Endodermal cell (in vitro differentiated cells): ENCODE measurements at regions not wholly inside any gene's neighbourhood (a gene's known extent, or its start where the extent isn't known, plus 50 kb on each side); places are given as distances from the start of the nearest gene placed in this dataset.
A peak's percentile ranks its signal among the peaks of the same experiment; 100 is the strongest.

ENCODE experiments used
- DNase-seq: peaks from one replicate; pipeline ENCODE4 v3.0.0-alpha.2; 2017
- H3K27ac ChIP-seq: 2 replicates; pipeline ENCODE4 v1.5.1; 2013; ENCODE audit warnings: mild to moderate bottlenecking, low read depth, low read length, moderate library complexity
- H3K27me3 ChIP-seq: 2 replicates; pipeline ENCODE4 v1.6.1; 2013; ENCODE audit warnings: mild to moderate bottlenecking, low read length, moderate library complexity; ENCODE audit not compliant: insufficient read depth, control insufficient read depth, poor library complexity, severe bottlenecking
- H3K36me3 ChIP-seq: 2 replicates; pipeline ENCODE4 v1.7.0; 2013; ENCODE audit warnings: mild to moderate bottlenecking, low read length, moderate library complexity; ENCODE audit not compliant: control insufficient read depth, insufficient read depth
- H3K4me1 ChIP-seq: one replicate; pipeline ENCODE4 v1.7.0; 2013; ENCODE audit warnings: low read length; ENCODE audit not compliant: control insufficient read depth, insufficient read depth
- H3K4me3 ChIP-seq: 2 replicates; pipeline ENCODE4 v1.5.1; 2013; ENCODE audit warnings: mild to moderate bottlenecking, low read length, moderate library complexity
- H3K9ac ChIP-seq: 2 replicates; pipeline ENCODE4 v1.6.1; 2013; ENCODE audit warnings: mild to moderate bottlenecking, low read length, moderate library complexity; ENCODE audit not compliant: poor library complexity, severe bottlenecking; ENCODE audit errors: extremely low read depth
- H3K9me3 ChIP-seq: 2 replicates; pipeline ENCODE4 v1.6.1; 2013; ENCODE audit warnings: mild to moderate bottlenecking, low read length, moderate library complexity; ENCODE audit not compliant: control insufficient read depth
- H3K27ac Mint-ChIP-seq: 2 replicates; pipeline ENCODE4 v1.8.0; 2020; ENCODE audit warnings: mixed read lengths
- H3K27me3 Mint-ChIP-seq: 2 replicates; pipeline ENCODE4 v1.8.0; 2021; ENCODE audit warnings: mild to moderate bottlenecking, mixed read lengths; ENCODE audit not compliant: insufficient read depth
- H3K36me3 Mint-ChIP-seq: 2 replicates; pipeline ENCODE4 v1.8.0; 2020; ENCODE audit warnings: low read depth, mixed read lengths
- H3K4me1 Mint-ChIP-seq: 2 replicates; pipeline ENCODE4 v1.8.0; 2020; ENCODE audit warnings: mixed read lengths
- H3K4me3 Mint-ChIP-seq: 2 replicates; pipeline ENCODE4 v1.8.0; 2020; ENCODE audit warnings: mild to moderate bottlenecking, moderate library complexity, mixed read lengths
- H3K9me3 Mint-ChIP-seq: 2 replicates; pipeline ENCODE4 v1.8.0; 2020; ENCODE audit warnings: mild to moderate bottlenecking, mixed read lengths
- WGBS, 2 experiments: methylation state at CpG; one replicate each; pipeline versions ENCODE4 v1.1.5 to v1.1.7; 2013; ENCODE audit warnings: missing lambda C conversion rate in 2 of 2, mixed read lengths in 1 of 2; ENCODE audit not compliant: insufficient coverage in 1 of 2, insufficient read length in 1 of 2; 5-methylcytosine and 5-hydroxymethylcytosine counted together
- TF ChIP-seq, protein P1 (sequence below): fragments of 200-600 bp; sonication (generic); conservative IDR thresholded peaks from 2 replicates; pipeline ENCODE4 v1.5.0; 2021; ENCODE audit warnings: antibody characterized with exemption, mild to moderate bottlenecking

DNA sequence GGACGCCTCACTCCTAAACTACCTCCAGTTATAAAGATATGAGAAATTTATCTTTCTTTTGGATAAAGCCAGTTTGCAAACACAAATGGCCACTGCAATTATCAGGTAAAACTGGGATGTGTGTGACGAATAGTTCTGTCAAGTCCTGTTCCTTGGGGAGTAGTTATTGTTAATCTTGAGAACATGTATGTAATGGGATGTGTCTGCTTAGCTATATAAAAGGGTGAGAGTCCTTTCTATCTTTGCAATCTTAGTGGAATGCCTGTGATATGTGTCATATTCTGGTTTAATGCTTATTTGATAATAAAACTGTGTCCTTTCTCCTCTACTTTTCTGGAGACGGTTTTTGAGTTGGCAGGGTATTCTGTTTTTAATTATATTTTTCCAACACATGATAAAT, 56.1 kb upstream of the PKP2 start:
- H3K27me3 Mint-ChIP-seq: no peaks in the 10 kb centered on the region
- DNase-seq: no peak
- H3K27ac Mint-ChIP-seq: no peak overlapping the region
- Histone ChIP-seq H3K4me3 (no peak overlapping the region), H3K27ac (no peak overlapping the region), H3K9me3 (peaks cover 23% of the 10 kb centered on the region), H3K27me3 (no peaks in the 10 kb centered on the region), H3K4me1 (no peaks in the 10 kb centered on the region), H3K9ac (no peak overlapping the region), H3K36me3 (no peaks in the 10 kb centered on the region)
- peaks cover 10% of the 10 kb centered on the region for H3K4me1 Mint-ChIP-seq
- 91 to 98% methylated on average over 1 of the region's 3 CpGs for WGBS, 2 experiments
- peaks cover 6% of the 10 kb centered on the region for H3K36me3 Mint-ChIP-seq
- TF ChIP-seq, protein P1, sequence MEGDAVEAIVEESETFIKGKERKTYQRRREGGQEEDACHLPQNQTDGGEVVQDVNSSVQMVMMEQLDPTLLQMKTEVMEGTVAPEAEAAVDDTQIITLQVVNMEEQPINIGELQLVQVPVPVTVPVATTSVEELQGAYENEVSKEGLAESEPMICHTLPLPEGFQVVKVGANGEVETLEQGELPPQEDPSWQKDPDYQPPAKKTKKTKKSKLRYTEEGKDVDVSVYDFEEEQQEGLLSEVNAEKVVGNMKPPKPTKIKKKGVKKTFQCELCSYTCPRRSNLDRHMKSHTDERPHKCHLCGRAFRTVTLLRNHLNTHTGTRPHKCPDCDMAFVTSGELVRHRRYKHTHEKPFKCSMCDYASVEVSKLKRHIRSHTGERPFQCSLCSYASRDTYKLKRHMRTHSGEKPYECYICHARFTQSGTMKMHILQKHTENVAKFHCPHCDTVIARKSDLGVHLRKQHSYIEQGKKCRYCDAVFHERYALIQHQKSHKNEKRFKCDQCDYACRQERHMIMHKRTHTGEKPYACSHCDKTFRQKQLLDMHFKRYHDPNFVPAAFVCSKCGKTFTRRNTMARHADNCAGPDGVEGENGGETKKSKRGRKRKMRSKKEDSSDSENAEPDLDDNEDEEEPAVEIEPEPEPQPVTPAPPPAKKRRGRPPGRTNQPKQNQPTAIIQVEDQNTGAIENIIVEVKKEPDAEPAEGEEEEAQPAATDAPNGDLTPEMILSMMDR: no peak
- no peak overlapping the region for H3K4me3 Mint-ChIP-seq
- peaks cover 38% of the 10 kb centered on the region for H3K9me3 Mint-ChIP-seq

DNA sequence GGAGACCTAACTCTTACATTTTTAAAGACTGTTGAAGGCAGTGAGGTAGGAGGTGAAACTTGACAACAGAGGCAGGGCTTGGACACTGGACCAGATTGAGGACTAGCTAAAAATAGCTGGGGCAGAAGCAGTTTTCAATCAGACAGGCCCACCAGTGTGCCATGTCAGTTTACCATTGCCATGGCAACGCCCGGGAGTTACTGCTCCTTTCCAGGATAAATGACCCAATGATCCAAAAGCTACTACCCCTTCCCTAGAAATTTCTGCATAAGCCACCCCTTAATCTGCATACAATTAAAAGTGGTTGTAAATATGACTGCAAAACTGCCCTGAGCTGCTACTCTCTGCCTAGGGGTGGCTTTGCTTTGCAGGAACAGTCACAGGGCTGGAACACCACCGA, 53.2 kb upstream of the PKP2 start:
- no peak overlapping the region for H3K4me3 Mint-ChIP-seq
- H3K36me3 Mint-ChIP-seq: no peaks in the 10 kb centered on the region
- peaks cover 20% of the 10 kb centered on the region for H3K4me1 Mint-ChIP-seq
- TF ChIP-seq, protein P1: no peak
- no peaks in the 10 kb centered on the region for H3K27me3 Mint-ChIP-seq
- no peak overlapping the region for H3K9ac ChIP-seq
- H3K9me3 Mint-ChIP-seq: peaks cover 11% of the 10 kb centered on the region
- H3K4me3 ChIP-seq: no peak overlapping the region
- no peak overlapping the region for H3K27ac ChIP-seq
- H3K27ac Mint-ChIP-seq: peak overlapping the region; percentile 16
- peaks cover 2% of the 10 kb centered on the region for H3K4me1 ChIP-seq
- no peaks in the 10 kb centered on the region for H3K27me3 ChIP-seq
- H3K9me3 ChIP-seq: peaks cover 5% of the 10 kb centered on the region
- DNase-seq: peak; percentile 56
- H3K36me3 ChIP-seq: no peaks in the 10 kb centered on the region
- 94 to 100% methylated on average over 1 to 3 of the region's 3 CpGs for WGBS, 2 experiments

DNA sequence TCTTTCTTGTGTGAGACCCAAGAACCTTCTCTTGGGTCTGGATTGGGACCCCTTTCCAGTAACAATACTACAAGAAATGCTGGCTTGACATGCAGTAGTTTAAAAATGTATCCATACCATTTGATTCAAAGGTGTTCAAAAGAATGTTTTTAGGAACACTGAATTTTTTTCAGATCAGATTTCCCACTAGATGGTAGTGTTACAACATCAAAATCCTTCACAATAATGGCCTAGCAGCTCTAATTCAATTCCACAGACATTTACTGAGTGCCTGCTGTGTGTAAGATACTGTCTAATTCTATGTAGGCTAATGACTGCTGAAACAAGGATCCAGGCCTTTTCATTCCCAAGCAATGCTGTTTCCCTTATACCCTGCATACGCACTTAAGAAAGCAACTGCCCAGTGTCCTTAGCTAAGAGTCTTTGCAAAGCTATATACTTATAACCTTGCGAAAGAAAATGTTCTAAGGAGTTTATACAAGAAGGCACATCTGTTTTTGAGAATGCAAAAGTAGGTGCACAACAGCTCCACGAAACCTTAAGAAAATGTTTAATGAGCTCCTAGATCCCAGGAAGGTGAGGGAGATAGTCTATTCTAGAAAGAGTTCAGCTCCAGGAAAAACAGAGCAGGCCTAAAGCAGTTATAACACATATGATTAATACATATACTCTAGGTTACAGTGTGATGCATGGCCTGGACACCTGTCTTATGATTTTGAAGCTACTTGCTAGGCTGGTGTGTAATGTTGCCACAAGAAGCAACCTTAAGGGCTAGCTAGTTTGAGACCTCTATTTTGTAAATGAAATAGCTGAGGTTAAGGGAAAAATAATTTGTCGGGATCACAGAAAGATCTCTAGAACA, 50.9 kb upstream of the PKP2 start:
- WGBS, 2 experiments: 90 to 91% methylated on average over 4 of the region's 4 CpGs

More for the DNA sequence above, 50.9 kb upstream of the PKP2 start:
- Mint-ChIP-seq H3K27me3 (no peaks in the 10 kb centered on the region), H3K36me3 (no peaks in the 10 kb centered on the region), H3K9me3 (no peaks in the 10 kb centered on the region), H3K4me1 (peaks cover 20% of the 10 kb centered on the region), H3K27ac (no peak overlapping the region), H3K4me3 (no peak overlapping the region)
- H3K9ac ChIP-seq: no peak overlapping the region
- H3K4me1 ChIP-seq: peaks cover 2% of the 10 kb centered on the region
- no peak for DNase-seq
- no peak overlapping the region for H3K4me3 ChIP-seq
- no peaks in the 10 kb centered on the region for H3K27me3 ChIP-seq
- no peaks in the 10 kb centered on the region for H3K36me3 ChIP-seq
- TF ChIP-seq, protein P1: peak; percentile 83
- no peak overlapping the region for H3K27ac ChIP-seq
- H3K9me3 ChIP-seq: no peaks in the 10 kb centered on the region
